ENCODE measurements at regions not wholly inside any gene's neighbourhood (a gene's known extent, or its start where the extent isn't known, plus 50 kb on each side); places are given as distances from the start of the nearest gene placed in this dataset.
"Not testable (repeated sequence)": the region's sequence is repeated elsewhere in the genome, so short reads cannot be mapped to it uniquely, and the experiment has no call there.

DNA sequence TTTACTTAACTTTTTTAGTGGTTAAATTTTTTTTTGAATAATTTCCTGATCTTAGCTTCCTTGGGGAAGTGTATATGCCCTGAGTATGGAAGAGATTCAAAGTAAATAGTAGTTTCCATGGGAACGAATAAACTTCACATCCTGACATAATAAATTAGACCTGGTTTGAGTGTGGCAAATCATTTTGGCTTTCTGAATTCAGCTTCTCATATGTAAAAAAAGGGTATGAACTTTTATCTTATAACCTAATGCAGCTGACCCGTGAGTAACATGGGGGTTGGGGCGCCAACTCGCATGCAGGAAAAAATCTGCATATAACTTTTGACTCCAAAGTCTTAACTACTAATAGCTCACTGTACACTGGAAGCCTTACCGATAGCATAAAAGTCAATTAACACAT lies 736.8 kb upstream of the NCAM2 start:
- H3K9me3 Mint-ChIP-seq (ENCODE audit: low read depth): peaks cover 4% of the 10 kb centered on the region
- H3K27ac Mint-ChIP-seq: no peak overlapping the region
- H3K4me3 Mint-ChIP-seq: no peak overlapping the region
- ATAC-seq: no peak
- H3K36me3 Mint-ChIP-seq (ENCODE audit: low read depth): no peaks in the 10 kb centered on the region
- intact Hi-C loops (cut with DNase I, micrococcal nuclease): no loop called here
- no peaks in the 10 kb centered on the region for H3K4me1 Mint-ChIP-seq
- no peaks in the 10 kb centered on the region for H3K27me3 Mint-ChIP-seq
- ChIA-PET CTCF (no interaction called here), POLR2A (no interaction called here)
- no peak for DNase-seq

GRCh38 chr21:20265707-20266440 lies 732.3 kb upstream of the NCAM2 start:
- no peak for ATAC-seq
- Mint-ChIP-seq H3K27ac (no peak overlapping the region), H3K4me1 (no peaks in the 10 kb centered on the region), H3K36me3 (ENCODE audit: low read depth) (no peaks in the 10 kb centered on the region), H3K9me3 (ENCODE audit: low read depth) (no peaks in the 10 kb centered on the region), H3K27me3 (no peaks in the 10 kb centered on the region), H3K4me3 (no peak overlapping the region)
- ChIA-PET POLR2A (no interaction called here), CTCF (no interaction called here)
- DNase-seq: no peak
- intact Hi-C loops (cut with DNase I, micrococcal nuclease): no loop called here

GRCh38 chr21:20266441-20266710 lies 731.8 kb upstream of the NCAM2 start:
- DNase-seq (no peak), ATAC-seq (no peak)
- no peaks in the 10 kb centered on the region for H3K4me1 Mint-ChIP-seq
- H3K4me3 Mint-ChIP-seq: no peak overlapping the region
- no peak overlapping the region for H3K27ac Mint-ChIP-seq
- no peaks in the 10 kb centered on the region for H3K36me3 Mint-ChIP-seq (ENCODE audit: low read depth)
- POLR2A ChIA-PET: no interaction called here
- intact Hi-C loops (cut with DNase I, micrococcal nuclease): no loop called here
- H3K27me3 Mint-ChIP-seq: no peaks in the 10 kb centered on the region
- peaks cover 2% of the 10 kb centered on the region for H3K9me3 Mint-ChIP-seq (ENCODE audit: low read depth)
- CTCF ChIA-PET: no interaction called here

- POLR2A ChIA-PET: no interaction called here
- no peaks in the 10 kb centered on the region for H3K4me1 Mint-ChIP-seq
- DNase-seq: no peak
- H3K27me3 Mint-ChIP-seq: no peaks in the 10 kb centered on the region
- H3K9me3 Mint-ChIP-seq (ENCODE audit: low read depth): peaks cover 11% of the 10 kb centered on the region
- H3K36me3 Mint-ChIP-seq (ENCODE audit: low read depth): no peaks in the 10 kb centered on the region
- no peak overlapping the region for H3K4me3 Mint-ChIP-seq
- no peak overlapping the region for H3K27ac Mint-ChIP-seq
- CTCF ChIA-PET: no interaction called here
- intact Hi-C loops (cut with DNase I, micrococcal nuclease): no loop called here
- ATAC-seq: no peak
These were observed 727.7 kb upstream of the NCAM2 start for GRCh38 chr21:20270365-20271055.

- ChIA-PET POLR2A (no interaction called here), CTCF (no interaction called here)
- ATAC-seq (no peak), DNase-seq (no peak)
- H3K9me3 Mint-ChIP-seq (ENCODE audit: low read depth): peaks cover 11% of the 10 kb centered on the region
- intact Hi-C loops (cut with DNase I, micrococcal nuclease): no loop called here
- no peak overlapping the region for H3K4me3 Mint-ChIP-seq
- H3K27ac Mint-ChIP-seq: no peak overlapping the region
- H3K36me3 Mint-ChIP-seq (ENCODE audit: low read depth): no peaks in the 10 kb centered on the region
- no peaks in the 10 kb centered on the region for H3K4me1 Mint-ChIP-seq
- H3K27me3 Mint-ChIP-seq: no peaks in the 10 kb centered on the region
These were observed 725.3 kb upstream of the NCAM2 start for GRCh38 chr21:20272791-20273362.

DNA sequence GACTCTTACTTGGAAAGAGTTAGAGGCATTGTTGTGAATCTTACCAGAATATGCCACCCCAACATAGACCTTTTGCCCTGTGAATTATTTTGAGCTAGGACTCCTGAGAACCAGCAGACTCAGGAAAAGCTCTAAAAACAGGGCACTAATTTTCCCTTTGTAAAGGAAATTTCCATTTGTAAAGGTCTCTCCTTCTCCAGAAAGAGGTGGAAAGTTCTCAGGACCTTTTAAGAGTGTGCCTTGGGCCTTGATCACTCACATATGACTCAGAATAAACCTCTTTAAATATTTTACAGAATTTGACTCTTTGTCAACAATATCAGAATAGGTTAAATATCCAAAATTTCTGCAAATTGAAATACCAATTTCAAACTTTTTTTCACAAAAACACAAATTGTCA lies 721.8 kb upstream of the NCAM2 start:
- POLR2A ChIA-PET: no interaction called here
- CTCF ChIA-PET: interaction anchor here (0.8 kb wide), 1 partner anchor 23 kb away, joined by 3 read pairs; no protein-coding TSS in a partner anchor
- DNase-seq: no peak
- Mint-ChIP-seq H3K27ac (no peak overlapping the region), H3K27me3 (no peaks in the 10 kb centered on the region), H3K9me3 (ENCODE audit: low read depth) (peaks cover 9% of the 10 kb centered on the region), H3K4me1 (no peaks in the 10 kb centered on the region), H3K4me3 (no peak overlapping the region), H3K36me3 (ENCODE audit: low read depth) (no peaks in the 10 kb centered on the region)
- intact Hi-C loops (cut with DNase I, micrococcal nuclease): no loop called here
- no peak for ATAC-seq

DNA sequence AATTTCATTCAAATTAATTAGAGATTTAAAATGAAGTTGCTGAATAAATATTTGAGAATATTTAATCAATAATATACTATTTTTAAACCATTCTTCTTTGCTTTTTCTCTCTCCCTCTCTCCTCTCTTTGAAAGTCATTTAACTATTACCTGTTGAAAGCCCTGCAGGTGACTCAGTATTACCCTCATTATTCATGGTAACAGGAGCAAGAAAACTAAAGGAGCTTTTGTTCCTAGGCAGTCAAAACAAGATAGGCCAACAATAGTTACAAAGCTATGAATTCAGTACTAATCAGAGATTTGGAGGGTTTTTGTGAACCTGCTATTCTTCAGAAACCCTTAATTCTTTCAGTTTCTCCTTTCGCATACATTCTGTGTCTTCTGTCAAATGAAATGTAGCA lies 721.3 kb upstream of the NCAM2 start:
- Mint-ChIP-seq H3K36me3 (ENCODE audit: low read depth) (no peaks in the 10 kb centered on the region), H3K9me3 (ENCODE audit: low read depth) (peaks cover 9% of the 10 kb centered on the region), H3K27ac (no peak overlapping the region), H3K4me1 (no peaks in the 10 kb centered on the region), H3K27me3 (no peaks in the 10 kb centered on the region), H3K4me3 (no peak overlapping the region)
- ChIA-PET POLR2A (no interaction called here), CTCF (no interaction called here)
- intact Hi-C loops (cut with DNase I, micrococcal nuclease): no loop called here
- DNase-seq (no peak), ATAC-seq (no peak)

- Mint-ChIP-seq H3K27ac (no peak overlapping the region), H3K36me3 (ENCODE audit: low read depth) (no peaks in the 10 kb centered on the region), H3K27me3 (no peaks in the 10 kb centered on the region), H3K4me1 (no peaks in the 10 kb centered on the region), H3K4me3 (no peak overlapping the region), H3K9me3 (ENCODE audit: low read depth) (peaks cover 4% of the 10 kb centered on the region)
- ChIA-PET CTCF (no interaction called here), POLR2A (no interaction called here)
- DNase-seq (no peak), ATAC-seq (no peak)
- intact Hi-C loops (cut with DNase I, micrococcal nuclease): no loop called here
These were observed 714.4 kb upstream of the NCAM2 start for GRCh38 chr21:20283836-20284235.

- CTCF ChIA-PET: interaction anchor here (0.7 kb wide), 1 partner anchor 461 kb away, joined by 4 read pairs; no protein-coding TSS in a partner anchor
- no peaks in the 10 kb centered on the region for H3K4me1 Mint-ChIP-seq
These were observed 705.9 kb upstream of the NCAM2 start for GRCh38 chr21:20292280-20292679.

DNA sequence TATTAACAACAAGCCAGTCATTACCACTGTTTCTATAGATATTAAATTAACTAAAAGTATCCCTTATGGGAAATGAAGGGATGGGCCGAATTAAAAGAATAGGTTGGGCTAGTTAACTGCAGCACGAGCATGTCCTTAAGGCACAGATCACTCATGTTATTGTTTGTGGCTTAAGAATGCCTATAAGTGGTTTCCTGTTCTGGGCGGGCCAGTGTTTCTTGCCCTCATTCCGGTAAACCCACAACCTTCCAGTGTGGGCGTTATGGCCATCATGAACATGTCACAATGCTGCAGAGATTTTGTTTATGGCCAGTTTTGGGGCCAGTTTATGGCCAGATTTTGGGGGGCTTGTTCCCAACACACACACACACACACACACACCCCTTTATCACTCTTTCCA lies 705.4 kb upstream of the NCAM2 start:
- ATAC-seq; H3K27ac Mint-ChIP-seq; H3K36me3 Mint-ChIP-seq (ENCODE audit: low read depth); H3K9me3 Mint-ChIP-seq (ENCODE audit: low read depth); intact Hi-C loops (cut with DNase I, micrococcal nuclease); H3K27me3 Mint-ChIP-seq; DNase-seq; H3K4me3 Mint-ChIP-seq; H3K4me1 Mint-ChIP-seq; POLR2A ChIA-PET: not testable (repeated sequence)
- CTCF ChIA-PET: interaction anchor here (0.7 kb wide), 1 partner anchor 462 kb away, joined by 4 read pairs; no protein-coding TSS in a partner anchor

More at GRCh38 chr21:20292280-20292679, 705.9 kb upstream of the NCAM2 start:
- POLR2A ChIA-PET: no interaction called here
- Mint-ChIP-seq H3K36me3 (ENCODE audit: low read depth) (no peaks in the 10 kb centered on the region), H3K4me3 (no peak overlapping the region), H3K27me3 (no peaks in the 10 kb centered on the region), H3K27ac (no peak overlapping the region), H3K9me3 (ENCODE audit: low read depth) (no peaks in the 10 kb centered on the region)
- intact Hi-C loops (cut with DNase I, micrococcal nuclease): no loop called here
- DNase-seq (no peak), ATAC-seq (no peak)

DNA sequence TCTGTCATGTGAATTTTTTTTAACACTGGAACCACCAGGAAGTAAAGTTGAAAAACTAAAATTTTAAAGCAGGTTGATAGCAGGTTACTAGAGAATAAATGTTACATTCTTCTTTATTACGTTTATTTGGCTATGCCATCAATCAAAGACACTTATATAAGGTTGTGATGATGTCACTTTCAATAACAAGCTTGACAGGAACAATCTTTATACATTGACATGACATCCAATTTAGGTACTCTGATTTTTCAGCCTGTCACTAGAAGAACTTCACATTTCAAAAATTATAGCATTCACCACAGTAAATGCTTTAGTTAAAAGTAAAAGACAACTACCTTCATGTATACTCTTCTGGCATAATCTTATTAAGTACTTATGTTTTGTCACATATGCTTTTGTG lies 696.8 kb upstream of the NCAM2 start:
- intact Hi-C loops (cut with DNase I, micrococcal nuclease): no loop called here
- ATAC-seq (no peak), DNase-seq (no peak)
- ChIA-PET CTCF (no interaction called here), POLR2A (no interaction called here)
- Mint-ChIP-seq H3K4me3 (no peak overlapping the region), H3K27me3 (no peaks in the 10 kb centered on the region), H3K36me3 (ENCODE audit: low read depth) (no peaks in the 10 kb centered on the region), H3K9me3 (ENCODE audit: low read depth) (no peaks in the 10 kb centered on the region), H3K27ac (no peak overlapping the region), H3K4me1 (no peaks in the 10 kb centered on the region)

- no peaks in the 10 kb centered on the region for H3K9me3 Mint-ChIP-seq (ENCODE audit: low read depth)
- no peaks in the 10 kb centered on the region for H3K36me3 Mint-ChIP-seq (ENCODE audit: low read depth)
- H3K4me3 Mint-ChIP-seq: no peak overlapping the region
- no peaks in the 10 kb centered on the region for H3K4me1 Mint-ChIP-seq
- DNase-seq (no peak), ATAC-seq (no peak)
- H3K27ac Mint-ChIP-seq: no peak overlapping the region
- no peaks in the 10 kb centered on the region for H3K27me3 Mint-ChIP-seq
- intact Hi-C loops (cut with DNase I, micrococcal nuclease): no loop called here
- CTCF ChIA-PET: no interaction called here
- POLR2A ChIA-PET: no interaction called here
These were observed 696.1 kb upstream of the NCAM2 start for GRCh38 chr21:20302084-20302483.
